Lower lobe of right lung (tissue), 2 donors: ENCODE measurements at regions not wholly inside any gene's neighbourhood (a gene's known extent, or its start where the extent isn't known, plus 50 kb on each side); places are given as distances from the start of the nearest gene placed in this dataset.
A peak's percentile ranks its signal among the peaks of the same experiment; 100 is the strongest.
"Not testable (repeated sequence)": the region's sequence is repeated elsewhere in the genome, so short reads cannot be mapped to it uniquely, and the experiment has no call there.

ENCODE experiments used
- ATAC-seq, 2 donors: fragments of 200-7000 bp; cut with Tn5 transposase; one replicate each; pipeline ENCODE4 v1.9.1; 2020 to 2022; ENCODE audit warnings: mild to moderate bottlenecking in 2 of 2, moderate library complexity in 2 of 2
- DNase-seq: peaks from one replicate; pipeline ENCODE4 v3.0.0-alpha.2; 2020
- H3K27ac ChIP-seq: fragments of 200-600 bp; one replicate; pipeline ENCODE4 v1.8.0; 2022
- H3K27me3 ChIP-seq: fragments of 200-600 bp; one replicate; pipeline ENCODE4 v1.8.0; 2022; ENCODE audit warnings: low read depth
- H3K36me3 ChIP-seq: fragments of 200-600 bp; one replicate; pipeline ENCODE4 v1.8.0; 2022; ENCODE audit warnings: mild to moderate bottlenecking
- H3K4me1 ChIP-seq: fragments of 200-600 bp; one replicate; pipeline ENCODE4 v1.8.0; 2022
- H3K4me3 ChIP-seq: fragments of 200-600 bp; one replicate; pipeline ENCODE4 v1.8.0; 2022; ENCODE audit warnings: mild to moderate bottlenecking
- H3K9me3 ChIP-seq: fragments of 200-600 bp; one replicate; pipeline ENCODE4 v1.8.0; 2022
- CTCF ChIP-seq: fragments of 200-600 bp; IDR thresholded peaks from one replicate; pipeline ENCODE4 v1.8.0; 2022; ENCODE audit warnings: antibody characterized with exemption, mild to moderate bottlenecking
- intact Hi-C: fragments of 100-400 bp; cut with DNase I; formaldehyde crosslinking; loops from one replicate; pipeline ENCODE4 v1.11.0; 2022
- donor health status: DM: no; HTN: yes; CAD: no; lungs with severe emphysema.

- Histone ChIP-seq H3K4me3 (no peak overlapping the region), H3K36me3 (no peaks in the 10 kb centered on the region), H3K4me1 (no peaks in the 10 kb centered on the region), H3K9me3 (no peaks in the 10 kb centered on the region), H3K27ac (no peak overlapping the region), H3K27me3 (no peaks in the 10 kb centered on the region)
- TF ChIP-seq CTCF = no peak
- intact Hi-C loops = no loop called here
- ATAC-seq (no peak), DNase-seq (no peak)
These were observed 698.7 kb upstream of the ADGRL4 start for GRCh38 chr1:79705218-79705617.

GRCh38 chr1:79704067-79704466, 697.5 kb upstream of the ADGRL4 start:
- intact Hi-C loops = no loop called here
- DNase-seq (no peak), ATAC-seq (no peak)
- H3K36me3 ChIP-seq = no peaks in the 10 kb centered on the region
- TF ChIP-seq CTCF = no peak
- H3K27ac ChIP-seq = no peak overlapping the region
- H3K4me1 ChIP-seq = no peaks in the 10 kb centered on the region
- no peaks in the 10 kb centered on the region for H3K27me3 ChIP-seq
- no peaks in the 10 kb centered on the region for H3K9me3 ChIP-seq
- no peak overlapping the region for H3K4me3 ChIP-seq

- H3K4me3 ChIP-seq, intact Hi-C loops, DNase-seq, ATAC-seq, H3K9me3 ChIP-seq, H3K27ac ChIP-seq, H3K36me3 ChIP-seq, H3K4me1 ChIP-seq, H3K27me3 ChIP-seq: not testable (repeated sequence)
These were observed 695.9 kb upstream of the ADGRL4 start for GRCh38 chr1:79702336-79702999.

- ATAC-seq (no peak), DNase-seq (no peak)
- Histone ChIP-seq H3K9me3 (no peaks in the 10 kb centered on the region), H3K36me3 (no peaks in the 10 kb centered on the region), H3K4me3 (no peak overlapping the region), H3K27ac (no peak overlapping the region), H3K27me3 (no peaks in the 10 kb centered on the region), H3K4me1 (no peaks in the 10 kb centered on the region)
- intact Hi-C loops = no loop called here
- no peak for TF ChIP-seq CTCF
These were observed 688.6 kb upstream of the ADGRL4 start for GRCh38 chr1:79695138-79695537.

GRCh38 chr1:79694241-79694640, 687.7 kb upstream of the ADGRL4 start:
- no peak for ATAC-seq
- H3K36me3 ChIP-seq = no peaks in the 10 kb centered on the region
- intact Hi-C loops = no loop called here
- H3K4me1 ChIP-seq = no peaks in the 10 kb centered on the region
- H3K9me3 ChIP-seq = no peaks in the 10 kb centered on the region
- no peak overlapping the region for H3K27ac ChIP-seq
- no peaks in the 10 kb centered on the region for H3K27me3 ChIP-seq
- H3K4me3 ChIP-seq = no peak overlapping the region
- DNase-seq = no peak
- TF ChIP-seq CTCF = no peak

- H3K4me3 ChIP-seq = no peak overlapping the region
- DNase-seq (no peak), ATAC-seq (peak in 1 of 2 donors; percentile 39)
- no peaks in the 10 kb centered on the region for H3K36me3 ChIP-seq
- H3K4me1 ChIP-seq = no peaks in the 10 kb centered on the region
- intact Hi-C loops = no loop called here
- H3K9me3 ChIP-seq = no peaks in the 10 kb centered on the region
- no peak for TF ChIP-seq CTCF
- H3K27ac ChIP-seq = no peak overlapping the region
- no peaks in the 10 kb centered on the region for H3K27me3 ChIP-seq
These were observed 687.0 kb upstream of the ADGRL4 start for GRCh38 chr1:79693441-79694114.
